GM23248 (cell line): ENCODE measurements at regions not wholly inside any gene's neighbourhood (a gene's known extent, or its start where the extent isn't known, plus 50 kb on each side); places are given as distances from the start of the nearest gene placed in this dataset.

Experiments
- DNase-seq: peaks from one replicate; pipeline ENCODE4 v3.0.0-alpha.2; 2015
- H2AFZ ChIP-seq: fragments of 200-600 bp; sonication (generic); 2 replicates; pipeline ENCODE4 v1.6.1; 2016; ENCODE audit warnings: antibody characterized with exemption
- H3F3A ChIP-seq: fragments of 200-600 bp; sonication (generic); 2 replicates; pipeline ENCODE4 v1.6.1; 2016; ENCODE audit warnings: mild to moderate bottlenecking, antibody characterized with exemption, mixed run types; ENCODE audit not compliant: insufficient read depth
- H3K27ac ChIP-seq: fragments of 200-600 bp; sonication (generic); 2 replicates; pipeline ENCODE4 v1.5.1; 2016; ENCODE audit warnings: mild to moderate bottlenecking
- H3K27me3 ChIP-seq: fragments of 200-600 bp; sonication (generic); replicated peaks from 2 replicates; pipeline ENCODE4 v1.6.1; 2016; ENCODE audit warnings: mild to moderate bottlenecking; ENCODE audit not compliant: insufficient read depth
- H3K36me3 ChIP-seq: fragments of 200-600 bp; sonication (generic); 2 replicates; pipeline ENCODE4 v1.6.1; 2016; ENCODE audit warnings: low read depth, mild to moderate bottlenecking
- H3K4me1 ChIP-seq: fragments of 200-600 bp; sonication (generic); 2 replicates; pipeline ENCODE4 v1.6.1; 2016; ENCODE audit warnings: mild to moderate bottlenecking; ENCODE audit not compliant: insufficient read depth
- H3K4me2 ChIP-seq: fragments of 200-600 bp; sonication (generic); one replicate; pipeline ENCODE4 v1.6.1; 2016; ENCODE audit warnings: mild to moderate bottlenecking; ENCODE audit not compliant: unreplicated experiment
- H3K4me3 ChIP-seq: fragments of 200-600 bp; sonication (generic); 2 replicates; pipeline ENCODE4 v1.5.1; 2016; ENCODE audit warnings: mild to moderate bottlenecking
- H3K79me2 ChIP-seq: fragments of 200-600 bp; sonication (generic); 2 replicates; pipeline ENCODE4 v1.6.1; 2016; ENCODE audit warnings: mild to moderate bottlenecking; ENCODE audit not compliant: insufficient read depth
- H3K9ac ChIP-seq: fragments of 200-600 bp; sonication (generic); 2 replicates; pipeline ENCODE4 v1.6.1; 2016; ENCODE audit warnings: mild to moderate bottlenecking
- H3K9me2 ChIP-seq: fragments of 200-600 bp; sonication (generic); 2 replicates; pipeline ENCODE4 v1.6.1; 2016; ENCODE audit warnings: mixed run types, mild to moderate bottlenecking, moderate library complexity; ENCODE audit not compliant: insufficient read depth
- H3K9me3 ChIP-seq: fragments of 200-600 bp; sonication (generic); one replicate; pipeline ENCODE4 v1.6.1; 2017; ENCODE audit warnings: low read depth
- H4K20me1 ChIP-seq: fragments of 200-600 bp; sonication (generic); 2 replicates; pipeline ENCODE4 v1.6.0; 2016; ENCODE audit not compliant: insufficient read depth
- EZH2 ChIP-seq: fragments of 200-600 bp; sonication (generic); IDR thresholded peaks from 2 replicates; pipeline ENCODE4 v1.6.1; 2018; ENCODE audit warnings: antibody characterized with exemption, mild to moderate bottlenecking; ENCODE audit not compliant: insufficient read depth, poor library complexity, severe bottlenecking
- EZH2phosphoT487 ChIP-seq: fragments of 200-600 bp; sonication (generic); IDR thresholded peaks from 2 replicates; pipeline ENCODE4 v1.6.1; 2018; ENCODE audit warnings: antibody characterized with exemption, moderate library complexity, mild to moderate bottlenecking, low read depth; ENCODE audit not compliant: insufficient read depth
- WGBS, 2 experiments: methylation state at CpG; one replicate each; pipeline ENCODE4 v1.1.6; 2015 to 2017; ENCODE audit warnings: low lambda C conversion rate in 2 of 2, low coverage in 1 of 2; ENCODE audit errors: missing lambda C conversion rate in 2 of 2; 5-methylcytosine and 5-hydroxymethylcytosine counted together
- in situ Hi-C: fragments of 300-500 bp; cut with MboI; formaldehyde crosslinking; loops from 2 replicates; pipeline ENCODE4 v1.15.0; 2020

- H3K27ac ChIP-seq = no peak overlapping the region
- no peak for TF ChIP-seq EZH2
- TF ChIP-seq EZH2phosphoT487 = no peak
- H2AFZ ChIP-seq = no peak overlapping the region
- no peaks in the 10 kb centered on the region for H3K27me3 ChIP-seq
- in situ Hi-C loops = no loop called here
- H3K79me2 ChIP-seq = no peaks in the 10 kb centered on the region
- 93 to 95% methylated on average over 3 of the region's 3 CpGs for WGBS, 2 experiments
- H3K4me3 ChIP-seq = no peak overlapping the region
- no peak overlapping the region for H3K4me2 ChIP-seq
- no peaks in the 10 kb centered on the region for H4K20me1 ChIP-seq
- H3K36me3 ChIP-seq = no peaks in the 10 kb centered on the region
- H3K9ac ChIP-seq = no peak overlapping the region
- no peak for DNase-seq
- H3K9me3 ChIP-seq = no peaks in the 10 kb centered on the region
- H3K4me1 ChIP-seq = peaks cover 19% of the 10 kb centered on the region
- H3K9me2 ChIP-seq = no peaks in the 10 kb centered on the region
- H3F3A ChIP-seq = peaks cover 11% of the 10 kb centered on the region
These were observed 557.2 kb downstream of the INHBA start for GRCh38 chr7:41145656-41146055.

- no peaks in the 10 kb centered on the region for H4K20me1 ChIP-seq
- H3K27me3 ChIP-seq = no peaks in the 10 kb centered on the region
- in situ Hi-C loops = no loop called here
- no peaks in the 10 kb centered on the region for H3K9me2 ChIP-seq
- H3K4me3 ChIP-seq = no peak overlapping the region
- no peak overlapping the region for H2AFZ ChIP-seq
- H3K4me2 ChIP-seq = no peak overlapping the region
- H3K79me2 ChIP-seq = no peaks in the 10 kb centered on the region
- no peak overlapping the region for H3K9ac ChIP-seq
- H3K36me3 ChIP-seq = no peaks in the 10 kb centered on the region
- peaks cover 8% of the 10 kb centered on the region for H3K4me1 ChIP-seq
- H3F3A ChIP-seq = peaks cover 6% of the 10 kb centered on the region; the same call in 1 of the 2 replicates
- no peaks in the 10 kb centered on the region for H3K9me3 ChIP-seq
- no peak overlapping the region for H3K27ac ChIP-seq
- TF ChIP-seq EZH2 (no peak), EZH2phosphoT487 (no peak)
- peak; percentile 26 for DNase-seq
These were observed 559.9 kb downstream of the INHBA start for GRCh38 chr7:41142904-41143473.

GRCh38 chr7:41139789-41140188 lies 563.1 kb downstream of the INHBA start:
- Histone ChIP-seq H2AFZ (no peak overlapping the region), H3K4me2 (no peak overlapping the region), H3K36me3 (no peaks in the 10 kb centered on the region), H3K27ac (no peak overlapping the region), H3K4me3 (no peak overlapping the region), H3K4me1 (peaks cover 4% of the 10 kb centered on the region), H4K20me1 (no peaks in the 10 kb centered on the region), H3K27me3 (0 out of 2 replicates have a peak, but pooled peaks cover 4% of the 10 kb centered on the region), H3K9me3 (no peaks in the 10 kb centered on the region), H3K79me2 (no peaks in the 10 kb centered on the region), H3F3A (no peaks in the 10 kb centered on the region), H3K9me2 (no peaks in the 10 kb centered on the region), H3K9ac (no peak overlapping the region)
- in situ Hi-C loops = no loop called here
- WGBS, 2 experiments = 81 to 83% methylated on average over 5 of the region's 5 CpGs
- DNase-seq = no peak
- TF ChIP-seq EZH2 (no peak), EZH2phosphoT487 (no peak)

GRCh38 chr7:41136551-41136950 lies 566.3 kb downstream of the INHBA start:
- H3K4me3 ChIP-seq = no peak overlapping the region
- TF ChIP-seq EZH2phosphoT487 = no peak
- TF ChIP-seq EZH2 = no peak
- H3K27ac ChIP-seq = no peak overlapping the region
- WGBS, 2 experiments = 93 to 95% methylated on average over 15 of the region's 15 CpGs
- no peak overlapping the region for H3K4me2 ChIP-seq
- peaks cover 8% of the 10 kb centered on the region for H3F3A ChIP-seq
- H3K79me2 ChIP-seq = no peaks in the 10 kb centered on the region
- no peak for DNase-seq
- peaks cover 12% of the 10 kb centered on the region for H3K4me1 ChIP-seq
- no peaks in the 10 kb centered on the region for H3K9me2 ChIP-seq
- H3K9me3 ChIP-seq = no peaks in the 10 kb centered on the region
- no peak overlapping the region for H2AFZ ChIP-seq
- in situ Hi-C loops = no loop called here
- H3K36me3 ChIP-seq = no peaks in the 10 kb centered on the region
- H4K20me1 ChIP-seq = no peaks in the 10 kb centered on the region
- no peak overlapping the region for H3K9ac ChIP-seq
- 0 out of 2 replicates have a peak, but pooled peaks cover 4% of the 10 kb centered on the region for H3K27me3 ChIP-seq

DNA sequence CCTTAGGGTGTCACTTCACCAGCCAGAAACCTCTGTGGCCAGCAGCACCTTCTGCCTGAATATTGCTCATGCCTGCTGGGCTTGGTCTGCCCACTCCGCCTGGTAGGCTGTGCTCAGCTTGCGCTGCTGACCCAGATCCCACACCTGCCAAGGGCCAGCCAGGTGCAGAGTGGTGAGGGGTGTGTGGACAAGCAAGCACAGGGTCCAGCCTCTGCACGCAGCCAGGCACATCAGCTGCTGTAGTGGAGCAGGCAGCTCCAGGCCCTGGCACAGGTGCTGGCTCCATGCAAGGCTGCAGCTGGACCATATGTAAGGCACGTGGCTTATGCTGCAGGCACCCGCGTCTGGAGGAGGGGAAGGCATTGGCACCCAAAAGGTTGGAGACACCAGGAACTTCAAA lies 567.4 kb downstream of the INHBA start:
- peaks cover 12% of the 10 kb centered on the region for H3K4me1 ChIP-seq
- H3F3A ChIP-seq = peaks cover 8% of the 10 kb centered on the region
- no peak overlapping the region for H3K4me2 ChIP-seq
- H3K9me3 ChIP-seq = no peaks in the 10 kb centered on the region
- in situ Hi-C loops = no loop called here
- no peaks in the 10 kb centered on the region for H3K9me2 ChIP-seq
- H3K4me3 ChIP-seq = no peak overlapping the region
- H3K27me3 ChIP-seq = 0 out of 2 replicates have a peak, but pooled peaks cover 4% of the 10 kb centered on the region
- WGBS, 2 experiments = 96 to 97% methylated on average over 6 of the region's 6 CpGs
- no peak for DNase-seq
- H3K27ac ChIP-seq = no peak overlapping the region
- no peaks in the 10 kb centered on the region for H4K20me1 ChIP-seq
- no peak overlapping the region for H2AFZ ChIP-seq
- TF ChIP-seq EZH2phosphoT487 = no peak
- no peak for TF ChIP-seq EZH2
- no peaks in the 10 kb centered on the region for H3K36me3 ChIP-seq
- no peak overlapping the region for H3K9ac ChIP-seq
- H3K79me2 ChIP-seq = no peaks in the 10 kb centered on the region
